HG03159 (cell line): ENCODE measurements at regions not wholly inside any gene's neighbourhood (a gene's known extent, or its start where the extent isn't known, plus 50 kb on each side); places are given as distances from the start of the nearest gene placed in this dataset.

Source experiments
- ATAC-seq: cut with Tn5 transposase; IDR thresholded peaks from one replicate; pipeline ENCODE4 v1.9.1; 2021; ENCODE audit warnings: mild to moderate bottlenecking, moderate library complexity; ENCODE audit not compliant: unreplicated experiment

GRCh38 chr4:112982680-112983079, 66.8 kb upstream of the ANK2 start:
- ATAC-seq = no peak

DNA sequence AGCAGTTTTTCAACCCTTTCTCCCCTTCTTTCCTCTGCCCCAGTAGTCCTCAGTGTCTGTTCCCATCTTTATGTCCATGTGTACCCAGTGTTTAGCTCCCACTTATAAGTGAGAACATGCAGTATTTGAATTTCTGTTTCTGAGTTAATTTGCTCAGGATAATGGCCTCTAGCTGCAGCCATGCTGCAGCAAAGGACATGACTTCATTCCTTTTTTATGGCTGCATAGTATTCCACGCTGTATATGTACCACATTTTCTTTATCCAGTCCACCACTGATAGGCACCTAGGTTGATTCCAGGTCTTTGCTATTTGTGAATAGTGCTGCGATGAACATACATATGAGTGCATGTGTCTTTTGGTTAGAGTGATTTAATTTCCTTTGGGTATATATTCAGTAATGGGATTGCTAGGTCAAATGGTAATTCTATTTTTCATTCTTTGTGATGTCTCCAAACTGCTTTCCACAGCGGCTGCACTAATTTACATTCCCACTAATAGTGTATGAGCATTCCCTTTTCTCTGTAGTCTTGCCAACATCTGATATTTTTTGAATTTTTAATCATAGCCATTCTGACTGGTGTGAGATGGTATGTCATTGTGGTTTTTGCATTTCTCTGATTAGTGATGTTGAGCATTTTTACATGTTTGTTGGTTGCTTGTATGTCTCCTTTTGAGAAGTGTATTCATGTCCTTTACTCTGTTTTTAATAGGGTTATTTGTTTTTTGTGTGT, 54.6 kb upstream of the ANK2 start:
- no peak for ATAC-seq
